Amygdala (tissue), 56 donors: ENCODE measurements at regions not wholly inside any gene's neighbourhood (a gene's known extent, or its start where the extent isn't known, plus 50 kb on each side); places are given as distances from the start of the nearest gene placed in this dataset.
"Not testable (repeated sequence)": the region's sequence is repeated elsewhere in the genome, so short reads cannot be mapped to it uniquely, and the experiment has no call there.

Experiments
- DNase-seq, 56 donors: peaks; one replicate each; lab custom pipeline; 2025; lab: John Stamatoyannopoulos, UW

DNA sequence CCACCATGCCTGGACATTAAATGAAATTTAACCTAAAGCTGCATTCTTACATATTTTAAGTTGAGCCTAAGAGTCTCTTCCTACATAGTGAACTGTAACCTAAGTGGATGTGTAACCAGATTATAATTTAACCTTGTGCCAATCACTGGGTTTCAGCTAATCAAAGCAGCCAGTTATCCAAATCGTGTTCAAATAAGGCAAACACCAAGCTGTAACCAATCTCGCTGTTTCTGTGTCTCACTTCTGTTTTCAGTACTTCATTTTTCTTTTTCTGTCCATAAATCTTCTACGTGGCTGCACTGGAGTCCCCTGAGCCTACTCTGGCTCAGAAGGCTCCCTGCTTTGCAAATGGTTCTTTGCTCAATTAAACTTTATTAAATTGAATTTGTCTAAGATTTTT lies 186.1 kb upstream of the CNTN6 start:
- no peak for DNase-seq

DNA sequence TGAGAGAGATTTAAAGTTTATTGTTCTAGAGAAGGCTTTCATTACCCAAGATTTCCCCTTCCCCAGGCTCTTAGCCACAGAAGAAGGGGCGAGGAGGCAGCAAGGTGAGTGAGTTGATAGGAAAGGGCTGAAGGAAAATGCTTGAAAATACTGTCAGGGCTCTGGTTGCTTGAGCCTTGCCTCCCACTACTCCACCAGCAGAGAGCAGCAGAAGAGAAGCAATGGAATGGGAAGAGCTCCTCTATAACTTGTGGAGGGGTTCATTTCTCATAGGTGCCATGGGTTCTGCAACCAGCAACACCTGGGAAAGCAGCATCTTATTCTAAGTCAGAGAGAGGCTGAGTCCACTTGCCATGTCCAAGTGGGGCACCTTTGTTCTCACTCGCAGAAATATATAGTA lies 184.0 kb upstream of the CNTN6 start:
- DNase-seq: no peak

GRCh38 chr3:912717-913116 lies 180.1 kb upstream of the CNTN6 start:
- not testable (repeated sequence) for DNase-seq

GRCh38 chr3:923161-923910 lies 169.5 kb upstream of the CNTN6 start:
- no peak for DNase-seq

DNA sequence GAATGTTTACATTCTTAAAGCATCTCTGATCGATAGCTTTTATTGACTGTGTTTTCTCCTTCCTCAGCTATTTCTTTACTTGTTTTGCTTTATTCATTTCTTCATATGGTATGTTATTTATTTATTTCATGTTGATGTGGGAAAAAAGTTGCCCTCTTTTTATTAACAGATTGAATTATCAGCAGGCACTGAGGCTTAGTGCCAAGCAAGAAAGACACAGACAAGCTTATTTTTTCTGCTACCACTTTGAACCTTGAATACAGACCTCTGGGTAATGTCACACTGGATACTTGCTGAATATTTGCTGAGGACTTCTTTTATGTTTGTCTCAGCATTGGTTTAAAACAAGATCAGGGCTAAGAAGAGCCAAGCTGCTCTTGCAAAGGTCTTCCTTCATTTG lies 162.0 kb upstream of the CNTN6 start:
- DNase-seq: no peak

GRCh38 chr3:933326-933725 lies 159.5 kb upstream of the CNTN6 start:
- DNase-seq: peak in 5 of 56 donors; percentile 1 to 14 (median 2)

DNA sequence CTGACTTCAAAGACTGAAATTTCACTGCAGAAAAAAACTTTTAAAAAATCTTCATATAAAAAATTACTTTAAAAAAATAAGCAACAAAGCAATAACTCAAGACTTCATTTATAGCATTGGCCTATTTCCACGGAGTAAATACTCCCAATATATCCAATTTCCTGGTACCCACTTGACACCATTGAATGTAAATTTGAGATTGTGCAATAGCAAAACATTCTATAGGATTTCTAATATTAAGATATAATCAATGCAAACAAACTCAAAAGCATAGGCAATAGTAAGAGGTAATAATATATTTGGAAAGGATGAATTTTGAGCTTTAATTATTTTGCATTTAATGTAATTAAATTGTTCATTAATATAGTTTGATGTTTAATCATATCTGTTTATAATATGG lies 148.0 kb upstream of the CNTN6 start:
- no peak for DNase-seq

DNA sequence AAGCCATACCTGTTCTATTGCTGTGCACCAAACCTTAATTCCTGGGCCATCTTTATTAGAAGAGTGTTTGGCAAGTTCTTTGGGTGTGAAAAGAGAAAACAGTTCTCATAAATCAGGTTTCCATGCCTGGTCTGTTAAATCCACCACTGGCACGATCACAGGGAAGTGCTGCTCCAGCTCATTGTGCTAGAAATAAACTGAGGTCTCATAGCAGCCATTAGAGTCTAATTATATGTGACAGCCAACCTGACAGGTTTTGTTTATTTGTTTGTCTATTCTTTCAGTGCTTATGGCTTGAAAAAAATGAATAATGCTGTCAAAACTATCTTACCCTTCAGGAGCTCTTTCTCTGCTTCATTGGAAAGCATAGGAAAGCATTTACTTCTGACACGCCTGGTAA lies 147.1 kb upstream of the CNTN6 start:
- no peak for DNase-seq

DNA sequence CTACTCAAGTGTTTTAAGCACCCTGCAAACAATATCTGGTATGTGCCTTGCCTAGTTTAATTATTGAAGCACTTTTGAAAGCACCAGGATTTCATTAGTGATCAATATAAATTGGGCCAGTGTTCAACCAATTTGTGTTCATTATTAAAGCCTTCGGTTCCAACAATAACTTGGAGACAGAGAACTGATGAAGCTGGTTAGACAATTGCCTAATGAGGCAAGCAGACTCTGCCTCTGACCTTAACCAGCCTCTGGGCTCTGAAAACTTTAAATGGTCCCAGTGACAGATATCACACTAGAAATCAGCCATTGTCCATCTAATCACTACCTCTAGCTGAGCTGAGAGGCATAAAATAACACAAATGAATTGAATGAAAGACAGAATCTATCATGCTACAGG lies 139.9 kb upstream of the CNTN6 start:
- DNase-seq: no peak

DNA sequence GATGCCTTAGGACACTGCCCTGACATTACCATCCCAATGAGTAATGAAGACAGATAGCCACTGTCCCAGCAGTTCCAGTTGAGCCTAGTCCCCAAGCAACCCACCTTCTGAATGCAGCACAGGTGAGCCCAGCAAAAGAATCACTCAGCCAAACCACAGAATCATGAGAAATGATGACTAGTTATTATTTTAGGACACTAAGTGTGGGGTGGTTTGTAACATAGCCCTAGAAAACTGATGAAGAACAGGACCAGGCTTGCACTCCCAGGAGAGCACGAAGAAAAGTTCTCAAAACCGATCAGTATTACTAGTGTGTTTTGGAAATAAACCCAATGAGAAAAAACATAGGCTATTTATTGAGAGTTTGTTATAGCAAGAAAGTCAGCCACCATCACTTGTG lies 129.6 kb upstream of the CNTN6 start:
- DNase-seq: no peak

DNA sequence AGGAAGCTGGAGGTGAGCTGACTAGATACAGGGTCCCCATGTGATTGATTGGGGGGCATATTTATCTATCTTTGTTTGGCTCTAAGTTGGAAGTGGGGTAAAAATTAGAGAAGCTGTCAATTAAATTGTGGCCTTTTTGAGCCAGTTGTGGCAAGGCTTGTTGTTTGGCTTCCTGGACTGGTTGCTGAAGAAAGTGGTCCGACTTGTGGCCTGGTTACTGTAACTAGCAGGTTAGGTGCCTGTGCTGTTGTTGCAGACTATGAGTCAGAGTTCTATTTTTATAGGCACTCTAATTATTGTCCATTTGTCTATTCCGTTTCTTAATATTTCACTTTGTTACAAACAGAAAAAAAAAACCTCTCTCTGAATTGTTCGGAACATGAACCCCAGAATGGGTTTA lies 129.1 kb upstream of the CNTN6 start:
- no peak for DNase-seq

DNA sequence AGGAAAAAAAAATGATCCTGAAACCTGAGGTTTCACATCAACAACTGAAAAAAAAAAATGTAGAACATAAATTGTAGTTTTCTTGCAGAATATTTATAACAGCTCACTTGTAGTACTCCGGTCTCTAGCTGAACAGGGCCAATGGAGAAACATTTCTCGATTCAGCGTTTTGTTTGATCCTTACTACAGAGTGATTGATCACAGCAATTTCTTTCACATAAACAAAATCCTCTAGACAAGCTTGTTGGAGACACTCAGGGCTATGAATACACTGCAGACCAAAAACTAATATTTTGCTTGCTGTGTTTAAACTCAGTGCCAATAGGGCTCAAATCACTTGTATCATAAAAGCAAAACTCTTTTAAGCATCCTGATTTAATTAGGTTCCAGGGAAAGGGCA lies 127.0 kb upstream of the CNTN6 start:
- DNase-seq: no peak

DNA sequence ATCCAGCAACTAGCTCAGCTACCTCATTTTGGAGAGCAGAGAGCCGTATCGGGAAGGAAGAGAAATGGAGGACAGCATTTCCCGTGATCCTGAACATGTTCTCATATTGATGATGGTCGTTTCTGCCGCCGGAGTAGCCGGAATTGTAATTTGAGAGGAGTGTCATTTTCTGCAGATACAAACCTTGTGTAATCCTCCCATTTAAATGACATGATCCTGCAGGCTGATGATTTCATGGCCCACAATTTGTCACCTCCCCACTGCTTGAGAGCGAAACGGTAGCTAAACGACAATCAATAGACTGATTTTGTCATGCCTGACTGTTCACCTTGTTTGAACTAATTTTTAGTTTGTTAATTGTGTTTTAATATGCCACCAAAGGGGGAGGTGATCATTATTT lies 126.5 kb upstream of the CNTN6 start:
- DNase-seq: no peak

GRCh38 chr3:973340-973739 lies 119.5 kb upstream of the CNTN6 start:
- DNase-seq: no peak

GRCh38 chr3:976006-976405 lies 116.8 kb upstream of the CNTN6 start:
- DNase-seq: no peak

DNA sequence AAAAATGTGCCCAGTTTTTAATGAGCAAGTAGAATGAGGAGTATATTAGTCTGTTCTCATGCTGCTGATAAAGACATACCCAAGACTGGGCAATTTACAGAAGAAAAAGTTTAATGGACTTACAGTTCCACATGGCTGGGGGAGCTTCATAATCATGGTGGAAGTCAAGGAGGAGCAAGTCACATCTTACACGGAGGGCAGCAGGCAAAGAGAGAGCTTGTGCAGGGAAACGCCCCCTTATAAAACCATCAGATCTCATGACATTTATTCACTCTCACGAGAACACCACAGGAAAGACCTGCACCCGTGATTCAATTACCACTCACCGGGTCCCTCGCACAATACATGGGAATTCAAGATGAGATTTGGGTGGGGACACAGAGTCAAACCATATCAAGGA lies 111.7 kb upstream of the CNTN6 start:
- DNase-seq: no peak

GRCh38 chr3:988785-989184 lies 104.0 kb upstream of the CNTN6 start:
- DNase-seq: no peak

GRCh38 chr3:992871-993270 lies 100.0 kb upstream of the CNTN6 start:
- DNase-seq: no peak

DNA sequence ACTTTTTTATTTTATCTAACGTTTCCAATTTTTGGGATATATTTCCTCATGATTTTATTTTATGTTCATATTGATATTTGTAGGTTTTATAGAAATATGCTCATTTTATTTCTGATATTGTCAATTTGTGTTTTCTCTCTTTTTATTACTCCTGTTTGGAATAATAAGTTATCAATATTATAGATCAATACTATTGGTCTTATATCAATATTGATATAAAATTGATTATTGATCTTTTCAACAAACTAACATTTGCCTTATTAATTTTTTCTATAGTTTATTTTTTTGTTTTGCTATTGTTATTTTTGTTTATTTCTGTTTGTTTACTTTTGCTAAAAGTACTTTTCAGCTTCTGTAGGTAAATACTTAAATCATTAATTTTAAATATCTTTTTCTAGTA lies 90.8 kb upstream of the CNTN6 start:
- DNase-seq: no peak

GRCh38 chr3:1007866-1008265 lies 85.0 kb upstream of the CNTN6 start:
- no peak for DNase-seq

DNA sequence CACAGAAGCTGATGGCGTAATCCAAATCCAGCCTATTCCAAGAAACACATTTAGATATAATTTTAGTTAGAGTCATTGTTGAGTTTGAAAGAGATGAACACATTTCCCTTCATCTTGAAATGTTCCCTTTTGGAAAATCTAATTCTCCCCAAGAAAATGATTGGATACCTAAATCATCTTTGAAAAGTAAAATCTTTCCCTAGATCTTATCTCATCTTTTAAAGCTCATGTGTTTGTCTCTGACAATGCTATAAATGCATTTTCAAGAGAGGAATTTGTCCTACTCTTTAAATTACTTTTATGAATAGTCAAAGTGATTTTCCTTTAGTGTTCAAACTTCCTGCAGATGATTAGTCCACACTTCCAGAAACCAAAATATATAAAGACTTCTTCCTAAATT lies 82.6 kb upstream of the CNTN6 start:
- DNase-seq: no peak

DNA sequence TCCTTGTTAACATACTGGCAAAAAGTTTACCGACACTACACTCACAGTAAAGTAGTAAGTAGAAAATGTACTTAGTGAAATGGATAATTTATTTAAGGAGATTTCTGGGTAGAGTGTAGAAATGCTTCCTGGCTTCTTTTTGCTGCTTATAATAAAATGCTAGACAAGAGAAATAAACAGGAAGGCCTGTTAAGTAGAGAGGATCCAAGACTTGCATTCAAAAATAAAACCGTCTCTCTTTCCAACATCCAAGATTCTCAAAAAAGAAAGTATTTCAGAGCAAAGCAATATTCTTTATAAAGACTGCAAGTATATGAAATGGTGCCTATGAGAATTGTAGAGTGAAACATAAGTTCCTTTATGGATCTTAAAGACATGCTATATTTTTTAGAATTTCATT lies 77.0 kb upstream of the CNTN6 start:
- no peak for DNase-seq

- DNase-seq: no peak
These were observed 75.0 kb upstream of the CNTN6 start for GRCh38 chr3:1017870-1018269.
